H9 (cell line): ENCODE measurements at regions not wholly inside any gene's neighbourhood (a gene's known extent, or its start where the extent isn't known, plus 50 kb on each side); places are given as distances from the start of the nearest gene placed in this dataset.

Source experiments
- DNase-seq: peaks from one replicate; pipeline ENCODE4 v3.0.0-alpha.2; 2017
- H2AFZ ChIP-seq: one replicate; pipeline ENCODE4 v1.6.1; 2013; ENCODE audit warnings: mild to moderate bottlenecking, low read length, control low read depth, moderate library complexity
- H2AK5ac ChIP-seq: 2 replicates; pipeline ENCODE4 v1.6.1; 2013; ENCODE audit warnings: low read length, control low read depth, mixed read lengths; ENCODE audit not compliant: insufficient read length
- H2BK120ac ChIP-seq: one replicate; pipeline ENCODE4 v1.6.1; 2013; ENCODE audit warnings: low read depth, mild to moderate bottlenecking, low read length, control low read depth, inconsistent platforms; ENCODE audit not compliant: poor library complexity, severe bottlenecking
- H2BK12ac ChIP-seq: 2 replicates; pipeline ENCODE4 v1.6.1; 2013; ENCODE audit warnings: low read length, control low read depth, mixed read lengths, low read depth; ENCODE audit not compliant: insufficient read length
- H2BK15ac ChIP-seq: 2 replicates; pipeline ENCODE4 v1.6.1; 2013; ENCODE audit warnings: low read depth, low read length, control low read depth
- H2BK20ac ChIP-seq: one replicate; pipeline ENCODE4 v1.6.1; 2013; ENCODE audit warnings: low read depth, mild to moderate bottlenecking, low read length, control low read depth, inconsistent platforms; ENCODE audit not compliant: poor library complexity, severe bottlenecking
- H2BK5ac ChIP-seq: 2 replicates; pipeline ENCODE4 v1.6.1; 2013; ENCODE audit warnings: low read length, control low read depth, mixed read lengths; ENCODE audit not compliant: insufficient read length
- H3K14ac ChIP-seq: 2 replicates; pipeline ENCODE4 v1.6.1; 2013; ENCODE audit warnings: low read length, control low read depth; ENCODE audit not compliant: insufficient read depth
- H3K18ac ChIP-seq: 2 replicates; pipeline ENCODE4 v1.6.1; 2013; ENCODE audit warnings: low read depth, mild to moderate bottlenecking, mixed read lengths, low read length, control low read depth; ENCODE audit not compliant: insufficient read length
- H3K23ac ChIP-seq: 2 replicates; pipeline ENCODE4 v1.6.1; 2013; ENCODE audit warnings: low read length, control low read depth, mixed read lengths, low read depth; ENCODE audit not compliant: insufficient read length
- H3K23me2 ChIP-seq: 2 replicates; pipeline ENCODE4 v1.6.1; 2013; ENCODE audit warnings: low read depth, mild to moderate bottlenecking, mixed read lengths, low read length, control low read depth; ENCODE audit not compliant: insufficient read length, poor library complexity, severe bottlenecking
- H3K27ac ChIP-seq: 2 replicates; pipeline ENCODE4 v1.5.1; 2013; ENCODE audit warnings: low read length, control low read depth, mixed read lengths, low read depth; ENCODE audit not compliant: insufficient read length
- H3K27me3 ChIP-seq: 2 replicates; pipeline ENCODE4 v1.6.1; 2013; ENCODE audit warnings: low read length, control low read depth, inconsistent platforms; ENCODE audit not compliant: insufficient read depth
- H3K4ac ChIP-seq: 2 replicates; pipeline ENCODE4 v1.6.1; 2013; ENCODE audit warnings: low read depth, mild to moderate bottlenecking, control low read depth, inconsistent platforms, low read length, moderate library complexity
- H3K4me1 ChIP-seq: 2 replicates; pipeline ENCODE4 v1.6.1; 2013; ENCODE audit warnings: low read length, control low read depth, inconsistent platforms; ENCODE audit not compliant: insufficient read depth
- H3K4me2 ChIP-seq: 2 replicates; pipeline ENCODE4 v1.6.1; 2013; ENCODE audit warnings: low read length, control low read depth, mixed read lengths; ENCODE audit not compliant: insufficient read length, insufficient read depth
- H3K56ac ChIP-seq: 2 replicates; pipeline ENCODE4 v1.6.1; 2013; ENCODE audit warnings: low read depth, mild to moderate bottlenecking, mixed read lengths, low read length, control low read depth; ENCODE audit not compliant: insufficient read length
- H3K79me1 ChIP-seq: 2 replicates; pipeline ENCODE4 v1.6.1; 2013; ENCODE audit warnings: low read depth, mild to moderate bottlenecking, moderate library complexity, low read length, control low read depth, inconsistent platforms; ENCODE audit not compliant: insufficient read depth, poor library complexity, severe bottlenecking
- H3K79me2 ChIP-seq: 2 replicates; pipeline ENCODE4 v1.6.1; 2013; ENCODE audit warnings: low read length, control low read depth, inconsistent platforms; ENCODE audit not compliant: insufficient read depth
- H3K9ac ChIP-seq: 2 replicates; pipeline ENCODE4 v1.6.1; 2013; ENCODE audit warnings: low read length, control low read depth, mixed read lengths; ENCODE audit not compliant: insufficient read length; ENCODE audit errors: extremely low read depth
- H3K9me3 ChIP-seq: one replicate; pipeline ENCODE4 v1.6.1; 2013; ENCODE audit warnings: low read depth, low read length, inconsistent platforms; ENCODE audit not compliant: control insufficient read depth
- H3T11ph ChIP-seq: one replicate; pipeline ENCODE4 v1.6.1; 2013; ENCODE audit warnings: mild to moderate bottlenecking, low read length, control low read depth, inconsistent platforms
- H4K20me1 ChIP-seq: one replicate; pipeline ENCODE4 v1.6.1; 2013; ENCODE audit not compliant: control insufficient read depth, insufficient read length, insufficient read depth
- H4K5ac ChIP-seq: 2 replicates; pipeline ENCODE4 v1.6.1; 2013; ENCODE audit warnings: low read depth, mild to moderate bottlenecking, mixed read lengths, low read length, control low read depth; ENCODE audit not compliant: insufficient read length
- H4K8ac ChIP-seq: replicated peaks from 2 replicates; pipeline ENCODE4 v1.6.1; 2013; ENCODE audit warnings: low read length, control low read depth, mixed read lengths, low read depth; ENCODE audit not compliant: insufficient read length
- H4K91ac ChIP-seq: 2 replicates; pipeline ENCODE4 v1.6.1; 2013; ENCODE audit warnings: low read depth, mild to moderate bottlenecking, moderate library complexity, mixed read lengths, low read length, control low read depth; ENCODE audit not compliant: insufficient read length
- H3K27ac Mint-ChIP-seq, 3 experiments: 2 replicates in 2 of 3; 3 replicates in 1 of 3; pipeline ENCODE4 v1.8.0; 2020 to 2021; ENCODE audit warnings: mixed read lengths in 3 of 3, mild to moderate bottlenecking in 1 of 3, moderate library complexity in 1 of 3
- H3K27me3 Mint-ChIP-seq: 2 replicates; pipeline ENCODE4 v1.8.0; 2021; ENCODE audit warnings: low read depth, mild to moderate bottlenecking, moderate library complexity, mixed read lengths
- H3K36me3 Mint-ChIP-seq, 3 experiments: 2 replicates in 2 of 3; 3 replicates in 1 of 3; pipeline ENCODE4 v1.8.0; 2020 to 2021; ENCODE audit warnings: low read depth in 3 of 3, mixed read lengths in 3 of 3; ENCODE audit not compliant: insufficient read depth in 1 of 3
- H3K4me1 Mint-ChIP-seq, 2 experiments: 2 replicates each; pipeline ENCODE4 v1.8.0; 2020; ENCODE audit warnings: mixed read lengths in 2 of 2
- H3K4me3 Mint-ChIP-seq, 2 experiments: 2 replicates in 1 of 2; 3 replicates in 1 of 2; pipeline ENCODE4 v1.8.0; 2020 to 2021; ENCODE audit warnings: mild to moderate bottlenecking in 2 of 2, mixed read lengths in 2 of 2, moderate library complexity in 1 of 2
- H3K9me3 Mint-ChIP-seq, 2 experiments: 2 replicates in 1 of 2; 3 replicates in 1 of 2; pipeline ENCODE4 v1.8.0; 2020; ENCODE audit warnings: mild to moderate bottlenecking in 2 of 2, mixed read lengths in 2 of 2, moderate library complexity in 1 of 2
- CTCF ChIP-seq: fragments of 200-600 bp; sonication (generic); conservative IDR thresholded peaks from 3 replicates; pipeline ENCODE4 v1.8.0; 2021; ENCODE audit warnings: antibody characterized with exemption, mild to moderate bottlenecking
- WGBS: extraction: QIAGEN DNeasy Blood & Tissue Kit; methylation state at CpG from one replicate; pipeline ENCODE4 v1.1.7; 2013; ENCODE audit warnings: missing lambda C conversion rate, low lambda C conversion rate, mixed read lengths; ENCODE audit not compliant: insufficient read length; ENCODE audit errors: extremely low coverage; 5-methylcytosine and 5-hydroxymethylcytosine counted together

- no peaks in the 10 kb centered on the region for H3K27me3 ChIP-seq
- no peaks in the 10 kb centered on the region for H3K4me1 ChIP-seq
- no peaks in the 10 kb centered on the region; a peak in 1 of 5 replicates for H3K9me3 Mint-ChIP-seq
- H2AFZ ChIP-seq, result no peak overlapping the region
- no peak overlapping the region for H4K5ac ChIP-seq
- no peak overlapping the region for H3K23ac ChIP-seq
- H3K27me3 Mint-ChIP-seq, result no peaks in the 10 kb centered on the region
- H3K79me1 ChIP-seq, result no peaks in the 10 kb centered on the region
- H3K4me2 ChIP-seq, result no peak overlapping the region
- no peak overlapping the region for H2AK5ac ChIP-seq
- H3K23me2 ChIP-seq, result no peaks in the 10 kb centered on the region
- 100% methylated on average over 1 of the region's 2 CpGs for WGBS
- no peaks in the 10 kb centered on the region for H3K9me3 ChIP-seq
- peaks cover 0 to 3% (median 2%) of the 10 kb centered on the region in 3 experiments; a peak in 1 of 7 replicates for H3K36me3 Mint-ChIP-seq
- no peak overlapping the region for H3K56ac ChIP-seq
- no peak overlapping the region for H4K91ac ChIP-seq
- no peak overlapping the region for H4K8ac ChIP-seq
- H2BK20ac ChIP-seq, result no peak overlapping the region
- H3K4me1 Mint-ChIP-seq, result peaks cover 12 to 14% of the 10 kb centered on the region in 2 experiments
- H3K27ac Mint-ChIP-seq, result no peak overlapping the region
- H3K18ac ChIP-seq, result no peak overlapping the region
- DNase-seq, result no peak
- H3K4me3 Mint-ChIP-seq, result no peak overlapping the region
- H3K9ac ChIP-seq, result no peak overlapping the region
- TF ChIP-seq CTCF, result no peak
- H4K20me1 ChIP-seq, result no peaks in the 10 kb centered on the region
- no peak overlapping the region for H3T11ph ChIP-seq
- H2BK5ac ChIP-seq, result no peak overlapping the region
- no peaks in the 10 kb centered on the region for H3K79me2 ChIP-seq
- H3K14ac ChIP-seq, result no peak overlapping the region
- no peak overlapping the region for H2BK15ac ChIP-seq
- H3K27ac ChIP-seq, result no peak overlapping the region
- no peak overlapping the region for H2BK120ac ChIP-seq
- H3K4ac ChIP-seq, result no peak overlapping the region
- no peak overlapping the region for H2BK12ac ChIP-seq
These were observed 917.1 kb downstream of the RAPGEF2 start for GRCh38 chr4:160019936-160020335.
